Loucy (cell line): ENCODE measurements at regions not wholly inside any gene's neighbourhood (a gene's known extent, or its start where the extent isn't known, plus 50 kb on each side); places are given as distances from the start of the nearest gene placed in this dataset.

Experiments
- H2AFZ ChIP-seq: fragments of 200-600 bp; sonication (generic); 2 replicates; pipeline ENCODE4 v1.6.0; 2016; ENCODE audit warnings: antibody characterized with exemption, mild to moderate bottlenecking, low read length, moderate library complexity
- H3F3A ChIP-seq: fragments of 200-600 bp; 2 replicates; pipeline ENCODE4 v1.6.0; 2016; ENCODE audit warnings: antibody characterized with exemption, low read depth, mild to moderate bottlenecking
- H3K27me3 ChIP-seq: fragments of 200-600 bp; sonication (generic); 2 replicates; pipeline ENCODE4 v1.6.1; 2014; ENCODE audit warnings: low read length, mild to moderate bottlenecking; ENCODE audit not compliant: insufficient read depth, poor library complexity, severe bottlenecking
- H3K36me3 ChIP-seq: fragments of 200-600 bp; sonication (generic); 2 replicates; pipeline ENCODE4 v1.6.1; 2016; ENCODE audit warnings: low read length; ENCODE audit not compliant: insufficient read depth
- H3K4me1 ChIP-seq: fragments of 200-600 bp; sonication (generic); 2 replicates; pipeline ENCODE4 v1.5.1; 2014; ENCODE audit warnings: low read length, mild to moderate bottlenecking; ENCODE audit not compliant: insufficient read depth, poor library complexity, severe bottlenecking
- H3K4me2 ChIP-seq: fragments of 200-600 bp; sonication (generic); 2 replicates; pipeline ENCODE4 v1.6.0; 2014; ENCODE audit warnings: antibody characterized with exemption, low read length, low read depth, mild to moderate bottlenecking; ENCODE audit not compliant: poor library complexity, severe bottlenecking
- H3K4me3 ChIP-seq: fragments of 200-600 bp; sonication (generic); 2 replicates; pipeline ENCODE4 v1.5.1; 2014; ENCODE audit warnings: low read length, mild to moderate bottlenecking, mixed read lengths; ENCODE audit not compliant: poor library complexity, severe bottlenecking
- H3K79me2 ChIP-seq: fragments of 200-600 bp; sonication (generic); 2 replicates; pipeline ENCODE4 v1.6.1; 2014; ENCODE audit warnings: low read length; ENCODE audit not compliant: insufficient read depth
- H3K9ac ChIP-seq: fragments of 200-600 bp; sonication (generic); 2 replicates; pipeline ENCODE4 v1.6.0; 2014; ENCODE audit warnings: mild to moderate bottlenecking, low read depth, low read length, moderate library complexity; ENCODE audit not compliant: poor library complexity, severe bottlenecking
- H3K9me2 ChIP-seq: fragments of 200-600 bp; sonication (generic); replicated peaks from 2 replicates; pipeline ENCODE4 v1.6.1; 2016; ENCODE audit warnings: low read depth, low read length, mixed read lengths
- H3K9me3 ChIP-seq: fragments of 200-600 bp; sonication (generic); 2 replicates; pipeline ENCODE4 v1.6.1; 2014; ENCODE audit warnings: mild to moderate bottlenecking, antibody characterized with exemption, low read length, low read depth; ENCODE audit not compliant: insufficient read depth
- H4K20me1 ChIP-seq: fragments of 200-600 bp; sonication (generic); 2 replicates; pipeline ENCODE4 v1.6.0; 2014; ENCODE audit warnings: antibody characterized with exemption, low read length, mild to moderate bottlenecking; ENCODE audit not compliant: insufficient read depth, poor library complexity, severe bottlenecking
- EZH2phosphoT487 ChIP-seq: fragments of 200-600 bp; IDR thresholded peaks from 2 replicates; pipeline ENCODE4 v1.6.1; 2018; ENCODE audit warnings: antibody characterized with exemption, mild to moderate bottlenecking, moderate library complexity, borderline replicate concordance
- TF ChIP-seq, protein P1 (sequence below): fragments of 200-600 bp; sonication (generic); conservative IDR thresholded peaks from 2 replicates; pipeline ENCODE4 v1.5.1; 2014; ENCODE audit warnings: mild to moderate bottlenecking, antibody characterized with exemption, low read length

DNA sequence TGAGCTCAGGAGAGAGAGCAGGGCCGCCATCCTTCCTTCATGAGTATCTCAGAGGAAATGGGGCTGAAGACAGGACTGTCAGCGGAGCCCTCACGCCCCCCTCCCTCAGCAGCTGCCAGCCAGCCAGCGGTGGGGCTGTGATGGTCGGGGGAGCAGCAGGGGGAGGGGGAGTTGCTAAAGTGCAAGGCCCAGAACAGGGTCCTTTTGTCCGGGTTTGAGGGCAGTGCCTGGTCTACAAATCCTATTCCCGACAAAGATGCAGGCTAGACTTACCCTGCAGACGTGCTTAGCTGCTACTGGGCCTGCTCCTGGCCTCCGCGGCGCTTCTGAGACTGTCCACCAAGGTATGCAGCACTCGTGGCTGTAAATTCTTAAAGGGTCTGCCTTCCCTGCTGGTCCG lies 593.4 kb upstream of the CDH4 start:
- no peaks in the 10 kb centered on the region for H3K9me3 ChIP-seq
- no peak overlapping the region for H3K4me3 ChIP-seq
- no peaks in the 10 kb centered on the region for H3K36me3 ChIP-seq
- H3K9ac ChIP-seq = no peak overlapping the region
- H3K9me2 ChIP-seq = no peaks in the 10 kb centered on the region
- H4K20me1 ChIP-seq = no peaks in the 10 kb centered on the region
- TF ChIP-seq EZH2phosphoT487 = no peak
- TF ChIP-seq, protein P1, sequence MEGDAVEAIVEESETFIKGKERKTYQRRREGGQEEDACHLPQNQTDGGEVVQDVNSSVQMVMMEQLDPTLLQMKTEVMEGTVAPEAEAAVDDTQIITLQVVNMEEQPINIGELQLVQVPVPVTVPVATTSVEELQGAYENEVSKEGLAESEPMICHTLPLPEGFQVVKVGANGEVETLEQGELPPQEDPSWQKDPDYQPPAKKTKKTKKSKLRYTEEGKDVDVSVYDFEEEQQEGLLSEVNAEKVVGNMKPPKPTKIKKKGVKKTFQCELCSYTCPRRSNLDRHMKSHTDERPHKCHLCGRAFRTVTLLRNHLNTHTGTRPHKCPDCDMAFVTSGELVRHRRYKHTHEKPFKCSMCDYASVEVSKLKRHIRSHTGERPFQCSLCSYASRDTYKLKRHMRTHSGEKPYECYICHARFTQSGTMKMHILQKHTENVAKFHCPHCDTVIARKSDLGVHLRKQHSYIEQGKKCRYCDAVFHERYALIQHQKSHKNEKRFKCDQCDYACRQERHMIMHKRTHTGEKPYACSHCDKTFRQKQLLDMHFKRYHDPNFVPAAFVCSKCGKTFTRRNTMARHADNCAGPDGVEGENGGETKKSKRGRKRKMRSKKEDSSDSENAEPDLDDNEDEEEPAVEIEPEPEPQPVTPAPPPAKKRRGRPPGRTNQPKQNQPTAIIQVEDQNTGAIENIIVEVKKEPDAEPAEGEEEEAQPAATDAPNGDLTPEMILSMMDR = no peak
- no peaks in the 10 kb centered on the region for H3K79me2 ChIP-seq
- H2AFZ ChIP-seq = no peak overlapping the region
- H3F3A ChIP-seq = no peaks in the 10 kb centered on the region
- H3K4me1 ChIP-seq = no peaks in the 10 kb centered on the region
- no peak overlapping the region for H3K4me2 ChIP-seq
- no peaks in the 10 kb centered on the region for H3K27me3 ChIP-seq

DNA sequence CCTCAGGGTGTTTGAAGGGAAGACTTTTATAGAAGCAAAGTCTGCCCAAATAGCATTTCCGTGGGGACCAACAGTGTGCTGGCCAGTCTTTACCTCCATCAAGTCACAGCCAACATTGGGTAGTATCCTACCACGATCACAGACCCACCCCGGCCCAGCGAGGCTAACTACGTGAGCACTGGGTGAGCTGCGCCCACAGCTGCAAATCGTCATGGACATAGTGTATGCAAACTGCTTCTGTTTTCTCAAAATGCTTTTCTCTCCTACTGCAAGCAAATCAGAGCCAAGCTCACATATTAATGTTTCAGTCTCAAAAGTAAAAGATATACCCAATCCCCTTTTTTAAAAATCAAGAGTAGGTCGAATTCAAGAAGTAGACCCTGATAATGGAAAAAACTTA lies 592.8 kb upstream of the CDH4 start:
- H3K9me2 ChIP-seq = no peaks in the 10 kb centered on the region
- H2AFZ ChIP-seq = no peak overlapping the region
- H3K4me3 ChIP-seq = no peak overlapping the region
- no peak overlapping the region for H3K9ac ChIP-seq
- no peaks in the 10 kb centered on the region for H3K27me3 ChIP-seq
- TF ChIP-seq EZH2phosphoT487 = no peak
- TF ChIP-seq, protein P1 = no peak
- no peak overlapping the region for H3K4me2 ChIP-seq
- no peaks in the 10 kb centered on the region for H3K4me1 ChIP-seq
- no peaks in the 10 kb centered on the region for H3K9me3 ChIP-seq
- H4K20me1 ChIP-seq = no peaks in the 10 kb centered on the region
- H3F3A ChIP-seq = no peaks in the 10 kb centered on the region
- no peaks in the 10 kb centered on the region for H3K79me2 ChIP-seq
- no peaks in the 10 kb centered on the region for H3K36me3 ChIP-seq

DNA sequence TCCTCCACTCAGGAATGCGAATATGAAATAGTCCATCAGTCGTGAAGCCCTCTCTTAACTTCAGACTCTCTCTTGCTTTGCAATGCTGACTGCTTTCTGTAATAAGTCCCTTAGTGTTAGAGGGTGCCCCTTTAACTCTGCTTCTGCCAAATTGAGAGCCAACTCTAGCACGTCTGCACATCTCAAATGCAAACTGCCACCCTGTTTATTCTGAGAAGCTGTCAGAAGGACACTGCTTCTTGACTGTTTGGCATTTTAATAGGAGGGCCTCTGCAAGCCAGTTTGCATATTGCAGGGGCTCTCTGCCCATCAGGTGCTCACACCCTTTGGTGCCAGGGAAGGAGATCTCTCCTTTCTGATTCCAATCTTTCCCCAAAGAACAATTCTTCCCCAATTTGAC lies 589.8 kb upstream of the CDH4 start:
- no peaks in the 10 kb centered on the region for H3F3A ChIP-seq
- H3K36me3 ChIP-seq = no peaks in the 10 kb centered on the region
- no peaks in the 10 kb centered on the region for H4K20me1 ChIP-seq
- TF ChIP-seq EZH2phosphoT487 = no peak
- TF ChIP-seq, protein P1 = no peak
- H3K27me3 ChIP-seq = no peaks in the 10 kb centered on the region
- H3K9me3 ChIP-seq = no peaks in the 10 kb centered on the region
- no peak overlapping the region for H3K9ac ChIP-seq
- no peak overlapping the region for H2AFZ ChIP-seq
- H3K9me2 ChIP-seq = no peaks in the 10 kb centered on the region
- no peaks in the 10 kb centered on the region for H3K79me2 ChIP-seq
- no peak overlapping the region for H3K4me3 ChIP-seq
- H3K4me2 ChIP-seq = no peak overlapping the region
- no peaks in the 10 kb centered on the region for H3K4me1 ChIP-seq
